ENCODE measurements at regions not wholly inside any gene's neighbourhood (a gene's known extent, or its start where the extent isn't known, plus 50 kb on each side); places are given as distances from the start of the nearest gene placed in this dataset.

DNA sequence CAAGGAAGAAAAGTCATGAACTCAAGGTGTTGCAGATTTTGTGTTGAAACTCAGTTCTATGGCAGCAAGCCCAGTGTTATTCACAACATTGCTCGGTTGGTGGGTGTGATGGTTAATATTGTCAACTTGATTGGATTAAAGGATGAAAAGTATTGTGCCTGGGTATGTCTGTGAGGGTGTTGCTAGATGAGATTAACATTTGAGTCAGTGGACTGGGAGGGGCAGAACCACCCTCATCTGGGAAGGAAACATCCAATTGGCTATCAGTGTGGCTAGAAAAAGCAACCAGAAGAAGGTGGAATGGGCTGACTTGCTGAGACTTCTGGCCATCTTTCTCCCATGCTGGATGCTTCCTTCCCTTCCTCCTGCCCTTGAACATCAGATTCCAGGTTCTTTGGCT lies 353.2 kb downstream of the ADRA2A start:
- no peaks in the 10 kb centered on the region for H3K79me2 ChIP-seq (ENCODE audit: insufficient read depth, low read length)
- H3K4me1 ChIP-seq (ENCODE audit: insufficient read depth, low read length, poor library complexity, severe bottlenecking), result no peaks in the 10 kb centered on the region
- H3K4me2 ChIP-seq (ENCODE audit: low read depth, low read length, poor library complexity, severe bottlenecking), result no peak overlapping the region
- H3F3A ChIP-seq (ENCODE audit: low read depth), result no peaks in the 10 kb centered on the region
- H3K36me3 ChIP-seq (ENCODE audit: insufficient read depth, low read length), result no peaks in the 10 kb centered on the region
- no peak overlapping the region for H3K4me3 ChIP-seq (ENCODE audit: low read length, poor library complexity, severe bottlenecking)
- TF ChIP-seq EZH2phosphoT487 (IDR thresholded peaks at IDR 0.05; ENCODE audit: borderline replicate concordance), result no peak
- no peak for TF ChIP-seq CTCF (conservative IDR thresholded peaks at IDR 0.05; ENCODE audit: low read length)
- no peaks in the 10 kb centered on the region for H3K9me2 ChIP-seq (replicated peaks; ENCODE audit: low read depth, low read length)
- no peaks in the 10 kb centered on the region for H3K27me3 ChIP-seq (ENCODE audit: insufficient read depth, low read length, poor library complexity, severe bottlenecking)
- H4K20me1 ChIP-seq (ENCODE audit: insufficient read depth, low read length, poor library complexity, severe bottlenecking), result no peaks in the 10 kb centered on the region
- no peaks in the 10 kb centered on the region for H3K9me3 ChIP-seq (ENCODE audit: insufficient read depth, low read depth, low read length)
- no peak overlapping the region for H2AFZ ChIP-seq (ENCODE audit: low read length)
- H3K9ac ChIP-seq (ENCODE audit: low read depth, low read length, poor library complexity, severe bottlenecking), result no peak overlapping the region

DNA sequence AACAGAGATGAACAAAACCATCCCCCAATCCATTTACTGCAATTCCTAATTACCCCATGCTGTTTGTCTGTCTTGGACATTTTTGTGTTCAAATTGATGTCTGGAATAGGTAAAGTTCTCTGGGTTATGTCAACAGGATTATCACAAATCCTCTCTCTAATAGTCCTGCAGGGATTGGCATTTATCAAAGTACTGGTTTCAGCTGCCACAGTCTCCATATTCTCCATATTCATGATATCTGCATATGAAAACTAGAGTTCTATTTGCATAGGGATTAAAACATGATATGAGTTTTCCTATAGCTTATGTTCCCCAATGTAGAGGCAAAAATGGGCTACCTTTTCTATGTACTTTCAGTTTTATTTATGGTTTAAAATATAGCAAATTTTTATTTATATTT lies 355.8 kb downstream of the ADRA2A start:
- no peak overlapping the region for H3K4me3 ChIP-seq (ENCODE audit: low read length, poor library complexity, severe bottlenecking)
- H3K9ac ChIP-seq (ENCODE audit: low read depth, low read length, poor library complexity, severe bottlenecking), result no peak overlapping the region
- H3K9me3 ChIP-seq (ENCODE audit: insufficient read depth, low read depth, low read length), result no peaks in the 10 kb centered on the region
- no peaks in the 10 kb centered on the region for H4K20me1 ChIP-seq (ENCODE audit: insufficient read depth, low read length, poor library complexity, severe bottlenecking)
- no peaks in the 10 kb centered on the region for H3K9me2 ChIP-seq (replicated peaks; ENCODE audit: low read depth, low read length)
- H3F3A ChIP-seq (ENCODE audit: low read depth), result no peaks in the 10 kb centered on the region
- H3K27me3 ChIP-seq (ENCODE audit: insufficient read depth, low read length, poor library complexity, severe bottlenecking), result no peaks in the 10 kb centered on the region
- no peak overlapping the region for H3K4me2 ChIP-seq (ENCODE audit: low read depth, low read length, poor library complexity, severe bottlenecking)
- H3K4me1 ChIP-seq (ENCODE audit: insufficient read depth, low read length, poor library complexity, severe bottlenecking), result no peaks in the 10 kb centered on the region
- no peaks in the 10 kb centered on the region for H3K36me3 ChIP-seq (ENCODE audit: insufficient read depth, low read length)
- no peak overlapping the region for H2AFZ ChIP-seq (ENCODE audit: low read length)
- TF ChIP-seq CTCF (conservative IDR thresholded peaks at IDR 0.05; ENCODE audit: low read length) (no peak), EZH2phosphoT487 (IDR thresholded peaks at IDR 0.05; ENCODE audit: borderline replicate concordance) (no peak)
- H3K79me2 ChIP-seq (ENCODE audit: insufficient read depth, low read length), result no peaks in the 10 kb centered on the region

GRCh38 chr10:111435871-111436270 lies 359.0 kb downstream of the ADRA2A start:
- Histone ChIP-seq H3K4me2 (ENCODE audit: low read depth, low read length, poor library complexity, severe bottlenecking) (no peak overlapping the region), H4K20me1 (ENCODE audit: insufficient read depth, low read length, poor library complexity, severe bottlenecking) (no peaks in the 10 kb centered on the region), H3K4me1 (ENCODE audit: insufficient read depth, low read length, poor library complexity, severe bottlenecking) (no peaks in the 10 kb centered on the region), H3K36me3 (ENCODE audit: insufficient read depth, low read length) (no peaks in the 10 kb centered on the region), H3F3A (ENCODE audit: low read depth) (no peaks in the 10 kb centered on the region), H3K27me3 (ENCODE audit: insufficient read depth, low read length, poor library complexity, severe bottlenecking) (no peaks in the 10 kb centered on the region), H3K4me3 (ENCODE audit: low read length, poor library complexity, severe bottlenecking) (no peak overlapping the region), H3K9me3 (ENCODE audit: insufficient read depth, low read depth, low read length) (no peaks in the 10 kb centered on the region), H3K9ac (ENCODE audit: low read depth, low read length, poor library complexity, severe bottlenecking) (no peak overlapping the region), H3K79me2 (ENCODE audit: insufficient read depth, low read length) (no peaks in the 10 kb centered on the region), H2AFZ (ENCODE audit: low read length) (no peak overlapping the region), H3K9me2 (replicated peaks; ENCODE audit: low read depth, low read length) (no peaks in the 10 kb centered on the region)
- TF ChIP-seq CTCF (conservative IDR thresholded peaks at IDR 0.05; ENCODE audit: low read length) (no peak), EZH2phosphoT487 (IDR thresholded peaks at IDR 0.05; ENCODE audit: borderline replicate concordance) (no peak)

All from Loucy (cell line).